ENCODE measurements at regions not wholly inside any gene's neighbourhood (a gene's known extent, or its start where the extent isn't known, plus 50 kb on each side); places are given as distances from the start of the nearest gene placed in this dataset.
"Not testable (repeated sequence)": the region's sequence is repeated elsewhere in the genome, so short reads cannot be mapped to it uniquely, and the experiment has no call there.

DNA sequence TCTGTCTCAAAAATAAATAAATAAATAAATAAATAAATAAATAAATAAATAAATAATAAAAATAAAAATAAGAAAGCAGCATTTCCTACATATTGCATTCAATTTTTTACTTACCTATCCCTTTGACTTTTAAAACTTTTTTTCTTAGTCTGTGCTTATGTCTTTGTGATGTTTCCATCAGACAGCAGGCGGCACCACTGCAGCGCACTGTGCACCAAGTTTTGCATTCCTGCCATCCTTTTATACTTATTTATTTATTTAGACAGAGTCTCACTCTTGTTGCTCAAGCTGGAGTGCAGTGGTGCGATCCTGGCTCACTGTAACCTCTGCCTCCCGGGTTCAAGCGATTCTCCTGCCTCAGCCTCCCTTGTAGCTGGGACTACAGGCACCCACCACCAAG, 132.6 kb downstream of the SPATA31A6 start:
- H3K9me3 ChIP-seq (replicated peaks; ENCODE audit: control insufficient read depth, insufficient read depth, low read depth, low read length); intact Hi-C loops (cut with micrococcal nuclease); H3K4me3 ChIP-seq; H3K36me3 ChIP-seq (ENCODE audit: control insufficient read depth, insufficient read depth, low read length); H4K20me1 ChIP-seq (replicated peaks; ENCODE audit: control insufficient read depth, insufficient read depth, low read length); H3K9me1 ChIP-seq (ENCODE audit: control insufficient read depth, insufficient read depth, low read length); CTCF ChIA-PET (ENCODE audit: low intra/inter-chr PET ratio); H3K9ac ChIP-seq (ENCODE audit: insufficient read depth in 1 of 2, low read depth in 2 of 2, low read length in 2 of 2); BruUV-seq (replicated peaks); H3K4me2 ChIP-seq (ENCODE audit: insufficient read depth, low read length); POLR2A ChIA-PET; H3K79me2 ChIP-seq (ENCODE audit: control insufficient read depth, insufficient read depth, low read length); H3K27ac ChIP-seq (ENCODE audit: extremely low read depth, low read depth, low read length); H2AFZ ChIP-seq (ENCODE audit: low read depth, low read length); H3K27me3 ChIP-seq (ENCODE audit: control insufficient read depth in 2 of 2, insufficient read depth in 2 of 2, low read length in 2 of 2); FAIRE-seq; H3K4me1 ChIP-seq (replicated peaks in 1 of 2; ENCODE audit: control insufficient read depth in 2 of 2, insufficient read depth in 2 of 2, low read length in 2 of 2); in situ Hi-C loops (cut with MboI): not testable (repeated sequence)
- DNase-seq (ENCODE audit: extremely low read depth in 1 of 4, low spot score in 3 of 4) (peak in 1 of 4 experiments; percentile 35), ATAC-seq (peak; percentile 70)
- under 1% methylated on average over 5 of the region's 5 CpGs for WGBS (ENCODE audit: insufficient coverage, low coverage, missing lambda C conversion rate)
- peak in 1 of 2 experiments; percentile 51; a peak in 2 of 4 replicates for TF ChIP-seq RAD21 (CRISPR knock-in tag; conservative IDR thresholded peaks at IDR 0.05 in 1 of 2, IDR thresholded peaks at IDR 0.05 in 1 of 2)
- TF ChIP-seq, protein P1, sequence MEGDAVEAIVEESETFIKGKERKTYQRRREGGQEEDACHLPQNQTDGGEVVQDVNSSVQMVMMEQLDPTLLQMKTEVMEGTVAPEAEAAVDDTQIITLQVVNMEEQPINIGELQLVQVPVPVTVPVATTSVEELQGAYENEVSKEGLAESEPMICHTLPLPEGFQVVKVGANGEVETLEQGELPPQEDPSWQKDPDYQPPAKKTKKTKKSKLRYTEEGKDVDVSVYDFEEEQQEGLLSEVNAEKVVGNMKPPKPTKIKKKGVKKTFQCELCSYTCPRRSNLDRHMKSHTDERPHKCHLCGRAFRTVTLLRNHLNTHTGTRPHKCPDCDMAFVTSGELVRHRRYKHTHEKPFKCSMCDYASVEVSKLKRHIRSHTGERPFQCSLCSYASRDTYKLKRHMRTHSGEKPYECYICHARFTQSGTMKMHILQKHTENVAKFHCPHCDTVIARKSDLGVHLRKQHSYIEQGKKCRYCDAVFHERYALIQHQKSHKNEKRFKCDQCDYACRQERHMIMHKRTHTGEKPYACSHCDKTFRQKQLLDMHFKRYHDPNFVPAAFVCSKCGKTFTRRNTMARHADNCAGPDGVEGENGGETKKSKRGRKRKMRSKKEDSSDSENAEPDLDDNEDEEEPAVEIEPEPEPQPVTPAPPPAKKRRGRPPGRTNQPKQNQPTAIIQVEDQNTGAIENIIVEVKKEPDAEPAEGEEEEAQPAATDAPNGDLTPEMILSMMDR (IDR thresholded peaks at IDR 0.05 in 2 of 3, conservative IDR thresholded peaks at IDR 0.05 in 1 of 3; ENCODE audit: insufficient read depth in 2 of 3, low read depth in 1 of 3, low read length in 3 of 3) = peak; percentile 20 to 50 (median 48); a peak in 4 of 6 replicates
- TF ChIP-seq, protein P2, sequence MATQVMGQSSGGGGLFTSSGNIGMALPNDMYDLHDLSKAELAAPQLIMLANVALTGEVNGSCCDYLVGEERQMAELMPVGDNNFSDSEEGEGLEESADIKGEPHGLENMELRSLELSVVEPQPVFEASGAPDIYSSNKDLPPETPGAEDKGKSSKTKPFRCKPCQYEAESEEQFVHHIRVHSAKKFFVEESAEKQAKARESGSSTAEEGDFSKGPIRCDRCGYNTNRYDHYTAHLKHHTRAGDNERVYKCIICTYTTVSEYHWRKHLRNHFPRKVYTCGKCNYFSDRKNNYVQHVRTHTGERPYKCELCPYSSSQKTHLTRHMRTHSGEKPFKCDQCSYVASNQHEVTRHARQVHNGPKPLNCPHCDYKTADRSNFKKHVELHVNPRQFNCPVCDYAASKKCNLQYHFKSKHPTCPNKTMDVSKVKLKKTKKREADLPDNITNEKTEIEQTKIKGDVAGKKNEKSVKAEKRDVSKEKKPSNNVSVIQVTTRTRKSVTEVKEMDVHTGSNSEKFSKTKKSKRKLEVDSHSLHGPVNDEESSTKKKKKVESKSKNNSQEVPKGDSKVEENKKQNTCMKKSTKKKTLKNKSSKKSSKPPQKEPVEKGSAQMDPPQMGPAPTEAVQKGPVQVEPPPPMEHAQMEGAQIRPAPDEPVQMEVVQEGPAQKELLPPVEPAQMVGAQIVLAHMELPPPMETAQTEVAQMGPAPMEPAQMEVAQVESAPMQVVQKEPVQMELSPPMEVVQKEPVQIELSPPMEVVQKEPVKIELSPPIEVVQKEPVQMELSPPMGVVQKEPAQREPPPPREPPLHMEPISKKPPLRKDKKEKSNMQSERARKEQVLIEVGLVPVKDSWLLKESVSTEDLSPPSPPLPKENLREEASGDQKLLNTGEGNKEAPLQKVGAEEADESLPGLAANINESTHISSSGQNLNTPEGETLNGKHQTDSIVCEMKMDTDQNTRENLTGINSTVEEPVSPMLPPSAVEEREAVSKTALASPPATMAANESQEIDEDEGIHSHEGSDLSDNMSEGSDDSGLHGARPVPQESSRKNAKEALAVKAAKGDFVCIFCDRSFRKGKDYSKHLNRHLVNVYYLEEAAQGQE (IDR thresholded peaks at IDR 0.05; ENCODE audit: borderline replicate concordance) = peak; percentile 28; the same call in 1 of the 2 replicates
- TF ChIP-seq, protein P2 (CRISPR knock-in tag; IDR thresholded peaks at IDR 0.05; ENCODE audit: low read depth) = not testable (repeated sequence)

DNA sequence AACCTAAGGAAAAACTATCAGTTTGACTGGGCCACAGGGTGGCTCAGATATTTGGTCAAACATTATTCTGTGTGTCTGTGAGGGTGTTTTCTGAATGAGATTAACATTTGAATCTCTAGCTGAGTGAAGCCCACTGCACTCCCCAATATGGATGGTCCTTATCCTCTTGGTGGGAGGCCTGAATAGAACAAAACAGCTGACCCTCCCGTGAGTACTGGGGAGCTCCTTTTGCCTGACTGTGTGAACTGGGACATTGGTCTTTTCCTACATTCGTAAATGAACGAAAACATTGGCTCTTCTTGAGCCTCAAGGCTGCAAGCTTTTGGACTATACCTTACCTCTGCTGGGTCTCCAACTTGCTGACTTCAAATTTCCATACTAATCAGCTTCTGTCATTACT, 134.2 kb downstream of the SPATA31A6 start:
- 0% methylated on average over 3 of the region's 3 CpGs for WGBS (ENCODE audit: insufficient coverage, low coverage, missing lambda C conversion rate)
- H3K4me2 ChIP-seq (ENCODE audit: insufficient read depth, low read length); BruUV-seq (replicated peaks); DNase-seq (ENCODE audit: extremely low read depth in 1 of 4, low spot score in 3 of 4); FAIRE-seq; H3K27ac ChIP-seq (ENCODE audit: extremely low read depth, low read depth, low read length); H3K9me3 ChIP-seq (replicated peaks; ENCODE audit: control insufficient read depth, insufficient read depth, low read depth, low read length); H4K20me1 ChIP-seq (replicated peaks; ENCODE audit: control insufficient read depth, insufficient read depth, low read length); H3K27me3 ChIP-seq (ENCODE audit: control insufficient read depth in 2 of 2, insufficient read depth in 2 of 2, low read length in 2 of 2); H3K4me1 ChIP-seq (replicated peaks in 1 of 2; ENCODE audit: control insufficient read depth in 2 of 2, insufficient read depth in 2 of 2, low read length in 2 of 2); intact Hi-C loops (cut with micrococcal nuclease); H3K4me3 ChIP-seq; H3K36me3 ChIP-seq (ENCODE audit: control insufficient read depth, insufficient read depth, low read length); H3K9me1 ChIP-seq (ENCODE audit: control insufficient read depth, insufficient read depth, low read length); POLR2A ChIA-PET; CTCF ChIA-PET (ENCODE audit: low intra/inter-chr PET ratio); H3K79me2 ChIP-seq (ENCODE audit: control insufficient read depth, insufficient read depth, low read length); H2AFZ ChIP-seq (ENCODE audit: low read depth, low read length); ATAC-seq; in situ Hi-C loops (cut with MboI); H3K9ac ChIP-seq (ENCODE audit: insufficient read depth in 1 of 2, low read depth in 2 of 2, low read length in 2 of 2): not testable (repeated sequence)
